ENCODE measurements at regions not wholly inside any gene's neighbourhood (a gene's known extent, or its start where the extent isn't known, plus 50 kb on each side); places are given as distances from the start of the nearest gene placed in this dataset.

DNA sequence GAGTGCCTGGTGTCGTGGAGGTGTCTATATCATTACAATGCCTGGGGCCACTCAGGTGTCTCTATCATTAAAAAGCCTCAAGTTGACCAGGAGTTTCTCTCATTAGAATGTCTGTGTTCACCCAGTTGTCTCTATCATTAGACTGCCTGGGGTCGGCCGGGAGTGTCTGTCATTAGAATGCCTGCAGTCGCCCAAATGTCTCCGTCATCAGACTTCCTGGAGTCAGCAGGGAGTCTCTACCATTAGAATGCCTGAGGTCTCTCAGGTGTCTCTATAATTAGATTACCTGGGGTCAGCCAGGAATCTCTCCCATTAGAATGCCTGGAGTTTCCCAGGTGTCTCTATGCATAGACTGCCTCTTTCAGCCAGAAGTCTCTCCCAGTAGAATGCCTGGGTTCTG lies 1477.6 kb downstream of the UQCRFS1 start:
- TF ChIP-seq, protein P1, sequence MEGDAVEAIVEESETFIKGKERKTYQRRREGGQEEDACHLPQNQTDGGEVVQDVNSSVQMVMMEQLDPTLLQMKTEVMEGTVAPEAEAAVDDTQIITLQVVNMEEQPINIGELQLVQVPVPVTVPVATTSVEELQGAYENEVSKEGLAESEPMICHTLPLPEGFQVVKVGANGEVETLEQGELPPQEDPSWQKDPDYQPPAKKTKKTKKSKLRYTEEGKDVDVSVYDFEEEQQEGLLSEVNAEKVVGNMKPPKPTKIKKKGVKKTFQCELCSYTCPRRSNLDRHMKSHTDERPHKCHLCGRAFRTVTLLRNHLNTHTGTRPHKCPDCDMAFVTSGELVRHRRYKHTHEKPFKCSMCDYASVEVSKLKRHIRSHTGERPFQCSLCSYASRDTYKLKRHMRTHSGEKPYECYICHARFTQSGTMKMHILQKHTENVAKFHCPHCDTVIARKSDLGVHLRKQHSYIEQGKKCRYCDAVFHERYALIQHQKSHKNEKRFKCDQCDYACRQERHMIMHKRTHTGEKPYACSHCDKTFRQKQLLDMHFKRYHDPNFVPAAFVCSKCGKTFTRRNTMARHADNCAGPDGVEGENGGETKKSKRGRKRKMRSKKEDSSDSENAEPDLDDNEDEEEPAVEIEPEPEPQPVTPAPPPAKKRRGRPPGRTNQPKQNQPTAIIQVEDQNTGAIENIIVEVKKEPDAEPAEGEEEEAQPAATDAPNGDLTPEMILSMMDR (conservative IDR thresholded peaks at IDR 0.05; ENCODE audit: low read length), result no peak
- TF ChIP-seq EZH2phosphoT487 (IDR thresholded peaks at IDR 0.05; ENCODE audit: borderline replicate concordance), result no peak

Data from Loucy (cell line).